HG03060 (cell line): ENCODE measurements at regions not wholly inside any gene's neighbourhood (a gene's known extent, or its start where the extent isn't known, plus 50 kb on each side); places are given as distances from the start of the nearest gene placed in this dataset.
"Not testable (repeated sequence)": the region's sequence is repeated elsewhere in the genome, so short reads cannot be mapped to it uniquely, and the experiment has no call there.

ENCODE experiments used
- ATAC-seq: cut with Tn5 transposase; IDR thresholded peaks from one replicate; pipeline ENCODE4 v1.9.1; 2021; ENCODE audit warnings: low read depth, moderate number of reproducible peaks; ENCODE audit not compliant: unreplicated experiment

- ATAC-seq, result no peak
These were observed 295.0 kb upstream of the KCNH7 start for GRCh38 chr2:163133602-163134001.

- ATAC-seq, result no peak
These were observed 294.3 kb upstream of the KCNH7 start for GRCh38 chr2:163132850-163133249.

DNA sequence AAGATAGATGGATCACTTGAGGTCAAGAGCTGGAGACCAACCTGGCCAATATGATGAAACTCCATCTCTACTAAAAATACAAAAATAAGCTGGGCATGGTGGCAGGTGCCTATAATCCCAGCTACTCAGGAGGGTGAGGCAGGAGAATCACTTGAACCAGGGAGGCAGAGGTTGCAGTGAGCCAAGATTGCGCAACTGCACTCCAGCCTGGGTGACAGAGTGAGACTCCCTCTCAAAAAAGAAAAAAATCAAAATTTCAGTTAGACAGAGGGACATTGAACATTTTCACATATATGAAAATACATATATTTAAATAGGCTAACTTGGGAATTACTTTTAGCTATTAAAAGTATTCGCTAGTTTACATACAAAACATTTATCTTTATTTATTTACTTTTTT, 293.6 kb upstream of the KCNH7 start:
- not testable (repeated sequence) for ATAC-seq

GRCh38 chr2:163123526-163123925, 285.0 kb upstream of the KCNH7 start:
- no peak for ATAC-seq

- no peak for ATAC-seq
These were observed 283.7 kb upstream of the KCNH7 start for GRCh38 chr2:163122257-163122656.

GRCh38 chr2:163121483-163121882, 282.9 kb upstream of the KCNH7 start:
- no peak for ATAC-seq

DNA sequence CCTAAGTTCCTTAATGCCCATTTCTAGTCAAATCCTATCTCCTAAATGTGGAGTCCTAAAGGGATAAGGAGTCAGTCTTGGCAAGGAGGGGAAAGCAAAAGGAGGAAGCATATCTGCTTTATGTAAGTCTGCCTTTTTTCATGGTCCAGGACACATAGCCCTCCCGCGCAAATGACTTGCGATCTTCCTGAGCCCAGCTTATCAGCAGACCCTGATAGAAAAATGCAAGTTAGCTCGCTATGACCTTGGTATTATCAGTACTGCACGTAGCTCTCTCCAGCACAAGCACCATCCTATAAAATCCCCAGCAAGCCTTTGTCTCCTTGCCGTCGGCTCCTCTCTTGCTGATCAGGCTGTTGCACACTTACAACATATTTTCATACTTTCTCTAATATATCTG, 281.4 kb upstream of the KCNH7 start:
- ATAC-seq, result no peak

DNA sequence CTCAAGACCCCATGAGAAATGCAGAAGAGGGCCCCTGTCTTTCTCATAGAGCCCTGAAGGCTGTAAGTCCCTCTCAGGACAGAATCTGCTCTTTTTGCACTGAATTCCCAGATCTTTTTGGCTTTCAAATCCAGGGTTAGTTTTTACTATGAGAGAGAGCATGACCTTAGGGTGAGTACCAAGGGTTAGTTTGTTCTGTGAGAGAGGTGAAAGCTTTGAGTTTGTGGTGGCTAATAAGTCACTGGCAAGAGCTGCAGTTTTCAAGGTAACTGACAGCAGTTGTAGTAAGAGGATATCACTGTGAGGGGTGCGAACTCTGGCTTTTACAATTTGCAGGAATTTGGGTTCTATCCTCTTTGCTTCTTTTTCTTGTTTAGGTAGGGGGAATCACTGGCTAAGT, 248.4 kb upstream of the KCNH7 start:
- no peak for ATAC-seq

- ATAC-seq, result not testable (repeated sequence)
These were observed 246.9 kb upstream of the KCNH7 start for GRCh38 chr2:163085366-163086024.

GRCh38 chr2:163081754-163082153, 243.2 kb upstream of the KCNH7 start:
- ATAC-seq, result no peak

DNA sequence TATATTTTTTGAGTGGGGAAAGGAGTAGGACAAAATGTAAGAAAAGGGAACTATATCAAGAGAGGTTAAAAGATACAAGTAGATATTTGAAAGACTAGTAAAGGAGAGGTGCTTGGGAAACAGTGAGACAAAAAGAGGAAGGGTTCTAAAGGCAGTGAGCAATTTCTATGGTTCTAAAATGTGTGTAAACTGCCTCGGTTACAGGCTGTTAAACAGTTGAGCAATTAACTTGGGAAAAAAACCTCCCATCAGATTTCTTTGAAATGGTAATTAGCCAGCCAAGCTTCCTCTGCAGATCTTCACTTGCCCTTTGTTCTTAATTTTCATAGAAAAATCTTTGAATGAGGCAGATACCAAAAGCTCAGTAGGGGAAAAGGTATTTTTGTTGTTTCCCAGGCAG, 238.7 kb upstream of the KCNH7 start:
- no peak for ATAC-seq

DNA sequence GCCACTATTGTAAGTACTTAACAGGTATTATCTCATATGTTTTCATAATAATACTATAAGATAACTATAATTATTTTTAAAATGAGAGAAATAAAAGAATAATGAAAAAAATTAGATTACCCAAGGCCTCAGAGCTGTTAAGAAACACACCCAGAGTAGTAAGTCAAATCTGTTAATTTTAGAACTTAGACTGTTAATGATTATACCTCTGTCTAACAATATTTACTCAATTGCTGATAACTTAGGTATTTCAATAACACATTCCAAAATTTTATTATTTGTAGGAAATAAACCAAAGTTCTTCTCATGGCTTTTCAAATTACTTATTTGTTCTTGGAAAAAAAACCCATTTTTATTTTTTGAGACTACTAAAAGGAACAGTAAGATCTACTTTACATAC, 227.5 kb upstream of the KCNH7 start:
- ATAC-seq, result no peak

- no peak for ATAC-seq
These were observed 224.0 kb upstream of the KCNH7 start for GRCh38 chr2:163062524-163062923.

GRCh38 chr2:163046615-163047014, 208.0 kb upstream of the KCNH7 start:
- ATAC-seq, result no peak

DNA sequence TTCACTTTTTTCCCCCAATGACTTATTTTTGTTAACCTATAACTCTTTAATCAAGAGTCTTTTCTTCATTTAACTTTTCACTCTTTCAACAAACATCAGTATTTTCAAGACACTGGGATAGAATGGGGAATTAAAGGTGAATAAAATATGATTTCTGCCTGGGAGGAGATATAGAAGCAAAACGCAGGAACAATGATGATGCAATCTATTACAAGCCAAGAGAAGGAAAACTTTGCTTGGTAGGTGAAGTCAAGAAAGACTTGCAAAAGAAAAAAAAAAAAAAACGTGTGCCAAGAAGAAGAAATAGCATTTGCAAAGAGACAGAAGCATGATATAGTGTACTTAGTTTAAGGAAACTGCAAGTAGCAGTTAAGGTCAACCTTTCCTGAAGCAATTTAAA, 207.3 kb upstream of the KCNH7 start:
- ATAC-seq, result no peak

GRCh38 chr2:163044114-163044513, 205.5 kb upstream of the KCNH7 start:
- ATAC-seq, result no peak

DNA sequence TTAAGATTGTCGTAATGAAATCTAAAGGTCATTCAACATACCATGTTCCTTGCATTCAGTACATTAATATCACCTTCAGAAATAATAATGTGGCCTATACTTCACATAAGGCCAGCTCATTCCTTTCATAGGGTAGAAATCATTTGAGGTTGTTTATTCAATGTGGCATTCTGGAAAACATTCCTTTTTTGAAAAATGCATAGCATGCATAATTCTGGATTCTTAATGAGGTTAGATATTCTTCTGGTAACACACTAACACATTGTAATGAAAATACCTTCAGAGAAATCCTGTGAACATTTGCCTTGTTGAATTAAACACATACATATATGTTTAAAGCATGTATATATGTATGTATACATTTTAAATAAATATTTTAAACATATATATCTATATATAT, 204.6 kb upstream of the KCNH7 start:
- no peak for ATAC-seq

DNA sequence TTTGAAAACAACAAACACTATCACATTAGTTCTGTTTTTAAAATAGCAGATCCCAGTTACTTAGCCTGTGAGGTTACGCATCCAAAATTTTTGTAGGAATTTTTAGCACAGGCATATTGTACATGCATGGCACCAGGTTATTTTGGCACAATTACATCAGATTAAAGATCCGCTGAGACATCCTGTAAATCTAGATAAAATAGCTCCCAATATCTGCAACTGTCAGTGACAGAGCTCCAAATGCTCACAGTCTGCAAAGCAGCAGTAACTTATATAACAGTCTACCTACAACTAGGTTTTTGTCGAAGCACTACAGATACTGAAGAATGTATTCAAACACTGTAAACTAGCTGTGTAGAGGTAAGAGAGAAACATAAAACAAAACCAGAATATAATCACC, 200.7 kb upstream of the KCNH7 start:
- ATAC-seq, result no peak

- no peak for ATAC-seq
These were observed 190.2 kb upstream of the KCNH7 start for GRCh38 chr2:163028807-163029206.

DNA sequence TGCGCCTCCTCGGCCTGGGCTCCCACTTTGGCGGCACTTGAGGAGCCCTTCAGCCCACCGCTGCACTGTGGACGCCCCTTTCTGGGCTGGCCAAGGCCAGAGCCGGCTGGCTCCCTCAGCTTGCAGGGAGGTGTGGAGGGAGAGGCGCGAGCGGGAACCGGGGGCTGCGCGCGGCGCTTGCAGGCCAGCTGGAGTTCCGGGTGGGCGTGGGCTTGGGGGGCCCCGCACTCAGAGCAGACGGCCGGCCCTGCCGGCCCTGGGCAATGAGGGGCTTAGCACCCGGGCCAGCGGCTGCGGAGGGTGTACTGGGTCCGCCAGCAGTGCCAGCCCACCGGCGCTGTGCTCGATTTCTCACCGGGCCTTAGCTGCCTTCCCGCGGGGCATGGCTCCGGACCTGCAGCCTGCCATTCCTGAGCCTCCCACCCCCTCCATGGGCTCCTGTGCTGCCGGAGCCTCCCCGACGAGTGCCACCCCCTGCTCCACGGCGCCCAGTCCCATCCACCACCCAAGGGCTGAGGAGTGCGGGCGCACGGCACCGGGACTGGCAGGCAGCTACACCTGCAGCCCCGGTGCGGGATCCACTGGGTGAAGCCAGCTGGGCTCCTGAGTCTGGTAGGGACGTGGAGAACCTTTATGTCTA, 187.7 kb upstream of the KCNH7 start:
- ATAC-seq, result not testable (repeated sequence)

DNA sequence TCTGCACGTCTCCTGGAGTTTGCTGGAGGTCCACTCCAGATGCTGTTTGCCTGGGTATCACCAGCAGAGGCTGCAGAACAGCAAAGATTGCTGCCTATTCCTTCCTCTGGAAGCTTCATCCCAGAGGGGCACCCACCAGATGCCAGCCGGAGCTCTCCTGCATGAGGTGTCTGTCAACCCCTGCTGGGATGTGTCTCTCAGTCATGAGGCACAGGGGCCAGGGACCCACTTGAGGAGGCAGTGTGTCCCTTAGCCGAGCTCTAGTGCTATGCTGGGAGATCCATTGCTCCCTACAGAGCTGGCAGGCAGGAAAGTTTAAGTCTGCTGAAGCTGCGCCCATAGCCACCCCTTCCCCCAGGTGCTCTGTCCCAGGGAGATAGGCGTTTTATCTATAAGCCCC, 178.3 kb upstream of the KCNH7 start:
- not testable (repeated sequence) for ATAC-seq

GRCh38 chr2:163011000-163011399, 172.4 kb upstream of the KCNH7 start:
- ATAC-seq, result no peak
